Liver (tissue), 3 donors: ENCODE measurements at regions not wholly inside any gene's neighbourhood (a gene's known extent, or its start where the extent isn't known, plus 50 kb on each side); places are given as distances from the start of the nearest gene placed in this dataset.
"Not testable (repeated sequence)": the region's sequence is repeated elsewhere in the genome, so short reads cannot be mapped to it uniquely, and the experiment has no call there.

ENCODE experiments used
- EGR1 ChIP-seq, 2 donors: IDR thresholded peaks; 2 replicates each; pipeline ENCODE4 v1.6.1; 2016 to 2018; ENCODE audit warnings: antibody characterized with exemption in 2 of 2, low read depth in 2 of 2
- HNF4A ChIP-seq, 2 donors: conservative IDR thresholded peaks; 2 replicates each; pipeline ENCODE4 v1.6.1; 2016; ENCODE audit warnings: antibody characterized with exemption in 2 of 2, mild to moderate bottlenecking in 2 of 2
- HNF4G ChIP-seq: IDR thresholded peaks from 2 replicates; pipeline ENCODE4 v1.6.1; 2016; ENCODE audit warnings: antibody characterized with exemption
- JUND ChIP-seq, 2 donors: IDR thresholded peaks; 2 replicates each; pipeline ENCODE4 v1.6.1; 2016; ENCODE audit warnings: antibody characterized with exemption in 2 of 2
- MAX ChIP-seq: IDR thresholded peaks from 2 replicates; pipeline ENCODE4 v1.6.1; 2016; ENCODE audit warnings: antibody characterized with exemption
- NR2F2 ChIP-seq: IDR thresholded peaks from 2 replicates; pipeline ENCODE4 v1.6.1; 2016; ENCODE audit warnings: antibody characterized with exemption
- RAD21 ChIP-seq, 2 donors: IDR thresholded peaks; 2 replicates each; pipeline ENCODE4 v1.6.1; 2016; ENCODE audit warnings: antibody characterized with exemption in 2 of 2, mild to moderate bottlenecking in 2 of 2
- REST ChIP-seq: IDR thresholded peaks from 2 replicates; pipeline ENCODE4 v1.6.1; 2016; ENCODE audit warnings: antibody characterized with exemption, mild to moderate bottlenecking
- RXRA ChIP-seq, 2 donors: IDR thresholded peaks; 2 replicates each; pipeline ENCODE4 v1.6.1; 2017 to 2018; ENCODE audit warnings: antibody characterized with exemption in 2 of 2, mild to moderate bottlenecking in 1 of 2
- TAF1 ChIP-seq: conservative IDR thresholded peaks from 2 replicates; pipeline ENCODE4 v1.6.1; 2016; ENCODE audit warnings: antibody characterized with exemption, mild to moderate bottlenecking
- YY1 ChIP-seq: IDR thresholded peaks from 2 replicates; pipeline ENCODE4 v1.6.1; 2016; ENCODE audit warnings: antibody characterized with exemption, mild to moderate bottlenecking
- ZBTB33 ChIP-seq: IDR thresholded peaks from 2 replicates; pipeline ENCODE4 v1.6.1; 2016; ENCODE audit warnings: antibody characterized with exemption
- TF ChIP-seq, protein P1 (sequence below): fragments of 150-350 bp; IDR thresholded peaks from 2 replicates; pipeline ENCODE4 v1.5.1; 2017; ENCODE audit warnings: improper control_type of control experiment, low read depth, low read length; ENCODE audit not compliant: missing input control
- TF ChIP-seq, protein P2 (sequence below): IDR thresholded peaks from 2 replicates; pipeline ENCODE4 v1.6.1; 2016; ENCODE audit warnings: antibody characterized with exemption
- donor health status: healthy.
- donor health status: healthy.

- TF ChIP-seq YY1; TAF1; RXRA (IDR thresholded peaks at IDR 0.05); MAX; RAD21 (IDR thresholded peaks at IDR 0.05); EGR1 (IDR thresholded peaks at IDR 0.05; ENCODE audit: low read depth in 2 of 2); REST; NR2F2; HNF4G; JUND (IDR thresholded peaks at IDR 0.05); ZBTB33; HNF4A (conservative IDR thresholded peaks at IDR 0.05): not testable (repeated sequence)
- TF ChIP-seq, protein P1, sequence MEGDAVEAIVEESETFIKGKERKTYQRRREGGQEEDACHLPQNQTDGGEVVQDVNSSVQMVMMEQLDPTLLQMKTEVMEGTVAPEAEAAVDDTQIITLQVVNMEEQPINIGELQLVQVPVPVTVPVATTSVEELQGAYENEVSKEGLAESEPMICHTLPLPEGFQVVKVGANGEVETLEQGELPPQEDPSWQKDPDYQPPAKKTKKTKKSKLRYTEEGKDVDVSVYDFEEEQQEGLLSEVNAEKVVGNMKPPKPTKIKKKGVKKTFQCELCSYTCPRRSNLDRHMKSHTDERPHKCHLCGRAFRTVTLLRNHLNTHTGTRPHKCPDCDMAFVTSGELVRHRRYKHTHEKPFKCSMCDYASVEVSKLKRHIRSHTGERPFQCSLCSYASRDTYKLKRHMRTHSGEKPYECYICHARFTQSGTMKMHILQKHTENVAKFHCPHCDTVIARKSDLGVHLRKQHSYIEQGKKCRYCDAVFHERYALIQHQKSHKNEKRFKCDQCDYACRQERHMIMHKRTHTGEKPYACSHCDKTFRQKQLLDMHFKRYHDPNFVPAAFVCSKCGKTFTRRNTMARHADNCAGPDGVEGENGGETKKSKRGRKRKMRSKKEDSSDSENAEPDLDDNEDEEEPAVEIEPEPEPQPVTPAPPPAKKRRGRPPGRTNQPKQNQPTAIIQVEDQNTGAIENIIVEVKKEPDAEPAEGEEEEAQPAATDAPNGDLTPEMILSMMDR, result not testable (repeated sequence)
- TF ChIP-seq, protein P2, sequence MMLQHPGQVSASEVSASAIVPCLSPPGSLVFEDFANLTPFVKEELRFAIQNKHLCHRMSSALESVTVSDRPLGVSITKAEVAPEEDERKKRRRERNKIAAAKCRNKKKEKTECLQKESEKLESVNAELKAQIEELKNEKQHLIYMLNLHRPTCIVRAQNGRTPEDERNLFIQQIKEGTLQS, result not testable (repeated sequence)
These were observed 524.1 kb downstream of the PRIM2 start for GRCh38 chr6:57841551-57841950.
